HPDE6-E6E7 (cell line): ENCODE measurements at regions not wholly inside any gene's neighbourhood (a gene's known extent, or its start where the extent isn't known, plus 50 kb on each side); places are given as distances from the start of the nearest gene placed in this dataset.

Experiments
- DNase-seq: peaks from one replicate; pipeline ENCODE4 v3.0.0; 2011; ENCODE audit warnings: missing footprints; ENCODE audit errors: extremely low spot score

DNA sequence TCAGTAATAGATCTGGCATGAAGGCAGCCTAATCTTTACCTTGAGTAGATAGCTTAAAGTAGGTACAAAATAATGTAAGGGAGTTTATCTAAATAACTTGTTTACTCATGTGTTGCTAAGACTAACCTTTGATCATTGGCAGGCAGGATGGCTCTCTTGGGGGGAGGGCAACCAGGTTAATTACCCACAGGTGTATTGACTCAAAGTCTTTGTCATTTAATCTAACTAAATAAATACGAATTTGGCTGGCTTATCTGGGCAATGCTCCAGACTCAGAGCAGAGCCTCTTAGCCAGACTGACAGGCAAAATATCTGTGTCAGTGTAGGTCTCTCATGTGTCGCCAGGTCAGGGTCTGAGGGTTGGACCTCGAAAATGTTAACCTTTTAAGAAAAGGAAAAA is 283.4 kb upstream of the KLHL1 start:
- DNase-seq, result no peak

GRCh38 chr13:70390968-70391367 is 282.7 kb upstream of the KLHL1 start:
- no peak for DNase-seq

DNA sequence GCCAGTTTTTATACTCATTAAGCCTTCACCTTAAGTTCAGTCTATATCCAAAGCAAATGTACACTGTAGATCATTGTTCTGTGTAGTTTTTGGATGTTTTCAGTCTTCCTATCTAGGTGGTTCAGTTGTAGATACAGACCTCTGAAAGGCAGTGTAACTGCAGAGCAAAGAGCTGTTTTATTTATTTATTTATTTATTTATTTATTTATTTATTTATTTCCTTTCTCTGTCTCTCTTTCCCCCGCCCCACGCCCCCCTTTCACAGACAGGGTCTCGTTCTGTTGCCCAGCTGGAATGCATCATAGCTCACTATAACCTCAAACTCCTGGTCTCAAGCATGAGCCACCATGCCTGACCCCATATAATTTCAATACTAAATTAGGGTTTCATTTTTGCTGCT is 281.8 kb upstream of the KLHL1 start:
- no peak for DNase-seq

GRCh38 chr13:70388935-70389334 is 280.7 kb upstream of the KLHL1 start:
- DNase-seq, result no peak

DNA sequence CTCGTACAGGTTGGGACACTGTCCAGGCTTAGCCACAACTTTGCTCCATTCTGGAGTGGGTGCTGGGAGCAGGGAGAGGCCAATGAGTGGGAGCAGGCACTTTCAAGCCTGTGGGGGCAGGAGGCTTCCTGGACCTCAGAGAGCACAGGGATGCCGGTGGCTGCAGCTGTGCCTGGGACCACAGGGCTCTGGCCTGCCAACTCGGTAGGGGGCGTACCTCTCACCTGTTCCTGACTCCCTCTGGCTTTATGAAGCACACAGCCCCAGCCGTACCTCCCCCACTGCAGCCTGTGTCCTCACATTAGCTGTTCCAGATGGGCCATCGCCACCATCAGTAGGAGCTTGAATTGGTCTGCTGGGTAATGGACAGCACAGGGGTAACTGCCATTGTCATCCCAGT is 278.7 kb upstream of the KLHL1 start:
- no peak for DNase-seq

DNA sequence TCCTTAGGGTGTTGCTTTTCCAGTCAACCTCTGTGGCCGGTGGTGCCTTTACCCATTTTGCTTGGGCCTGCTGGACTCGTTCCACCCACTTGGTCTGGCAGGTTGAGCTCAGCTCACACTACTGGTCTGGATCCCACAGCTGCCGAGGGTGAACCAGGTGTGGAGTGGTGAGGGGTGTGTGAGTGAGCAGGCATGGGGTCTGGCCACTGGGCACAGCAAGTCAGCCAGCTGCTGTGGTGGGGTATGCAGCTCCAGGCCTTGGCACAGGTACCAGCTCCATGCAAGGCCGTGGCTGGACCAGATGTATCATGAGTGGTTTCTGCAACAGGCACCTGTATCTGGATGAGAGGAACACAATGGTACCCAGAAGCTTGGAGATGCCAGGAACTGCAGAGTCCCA is 277.6 kb upstream of the KLHL1 start:
- no peak for DNase-seq

GRCh38 chr13:70384156-70384555 is 275.9 kb upstream of the KLHL1 start:
- DNase-seq, result no peak

- no peak for DNase-seq
Measured at GRCh38 chr13:70380809-70381208, 272.6 kb upstream of the KLHL1 start.

DNA sequence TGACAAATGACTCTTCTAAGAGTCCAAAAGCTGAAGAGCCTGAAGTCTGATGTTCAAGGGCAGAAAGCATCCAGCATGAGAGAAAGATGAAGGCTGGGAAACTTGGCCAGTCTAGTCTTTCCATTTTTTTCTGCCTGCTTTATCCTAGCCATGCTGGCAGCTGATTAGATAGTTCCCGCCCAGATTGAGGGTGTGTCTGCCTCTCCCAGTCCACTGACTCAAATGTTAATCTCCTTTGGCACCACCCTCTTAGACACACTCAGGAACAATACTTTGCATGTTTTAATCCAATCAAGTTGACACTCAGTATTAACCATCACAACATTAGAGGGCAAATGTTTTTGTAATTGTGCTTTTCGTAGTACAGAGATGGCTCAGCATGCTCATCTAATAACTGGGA is 267.5 kb upstream of the KLHL1 start:
- no peak for DNase-seq

GRCh38 chr13:70370924-70371323 is 262.7 kb upstream of the KLHL1 start:
- DNase-seq, result no peak

DNA sequence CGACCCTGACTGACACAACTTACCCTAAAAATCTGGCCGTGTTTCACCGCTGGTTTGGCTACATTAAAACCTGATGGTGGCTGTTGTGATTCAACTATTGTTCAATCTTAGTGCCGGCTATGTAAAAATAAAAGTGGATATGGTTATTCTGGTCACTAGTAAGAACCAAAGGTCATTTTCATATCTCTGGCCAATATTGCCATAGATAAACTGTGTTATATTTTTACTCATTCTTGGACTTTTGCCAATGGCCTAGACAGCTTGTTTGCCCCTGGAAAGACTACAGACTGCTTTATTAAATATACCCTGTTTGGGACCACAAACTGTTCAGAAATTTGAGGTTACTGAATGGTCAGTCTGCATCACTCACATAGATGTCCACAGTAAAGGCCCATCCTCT is 258.5 kb upstream of the KLHL1 start:
- DNase-seq, result no peak

- DNase-seq, result no peak
Measured at GRCh38 chr13:70363991-70364390, 255.7 kb upstream of the KLHL1 start.

GRCh38 chr13:70362820-70363570 is 254.7 kb upstream of the KLHL1 start:
- DNase-seq, result no peak

DNA sequence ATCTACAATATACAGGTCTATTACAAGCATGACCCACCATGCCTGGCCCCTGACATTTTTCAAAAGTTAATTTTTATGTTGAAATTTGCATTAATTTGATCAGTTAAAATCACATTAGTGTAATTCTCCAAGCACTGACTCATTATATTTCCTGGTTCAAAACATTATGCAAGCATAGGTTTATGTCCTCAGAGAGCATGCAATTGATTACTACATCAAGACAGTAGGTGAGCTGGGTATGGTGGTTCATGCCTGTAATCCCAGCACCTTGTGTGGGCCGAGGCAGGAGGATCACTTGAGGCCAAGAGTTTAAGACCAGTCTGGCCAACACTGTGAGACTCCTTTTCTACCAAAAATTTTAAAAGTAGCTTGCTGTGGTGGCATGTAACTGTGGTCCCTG is 248.8 kb upstream of the KLHL1 start:
- no peak for DNase-seq

- DNase-seq, result no peak
Measured at GRCh38 chr13:70353096-70353495, 244.8 kb upstream of the KLHL1 start.

GRCh38 chr13:70347947-70348620 is 239.8 kb upstream of the KLHL1 start:
- no peak for DNase-seq

GRCh38 chr13:70339738-70340137 is 231.5 kb upstream of the KLHL1 start:
- no peak for DNase-seq

DNA sequence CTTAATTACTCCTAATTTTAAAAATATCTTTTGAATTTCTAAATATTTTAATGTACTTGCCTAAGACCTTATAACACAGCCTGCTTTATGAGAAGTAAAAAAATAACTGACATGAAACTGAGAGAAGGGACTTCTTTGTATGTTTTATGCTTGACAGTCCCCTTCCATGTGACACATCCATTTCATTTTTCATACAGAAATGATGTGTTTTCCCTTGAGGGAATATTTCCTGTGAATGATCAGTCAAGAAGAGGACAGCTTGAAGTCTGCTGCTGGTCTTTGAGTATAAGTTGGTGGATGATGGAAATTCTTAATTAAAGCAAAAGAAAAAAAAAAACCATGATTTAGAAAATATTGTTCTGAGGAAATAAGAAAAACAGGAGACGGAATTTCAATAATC is 230.4 kb upstream of the KLHL1 start:
- no peak for DNase-seq

DNA sequence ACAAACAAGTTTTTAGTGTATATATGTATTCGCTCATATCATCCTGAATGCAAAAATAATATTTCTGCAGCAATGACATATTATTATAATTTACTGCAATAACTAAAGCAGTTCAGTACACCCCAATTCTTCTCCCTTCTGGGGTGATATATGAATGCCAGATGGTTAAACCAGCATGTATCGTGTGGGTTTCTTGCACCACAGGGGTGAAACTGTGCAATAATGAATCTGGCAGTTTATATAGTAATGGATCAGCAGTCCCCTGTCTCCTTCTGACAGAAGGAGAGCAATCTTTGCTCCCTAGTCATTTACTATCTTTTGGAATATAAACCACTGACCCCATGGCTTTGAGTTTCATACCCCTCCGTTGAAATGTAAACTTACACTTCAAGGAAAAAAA is 228.6 kb upstream of the KLHL1 start:
- DNase-seq, result no peak

GRCh38 chr13:70333752-70334151 is 225.5 kb upstream of the KLHL1 start:
- no peak for DNase-seq

GRCh38 chr13:70330697-70331361 is 222.6 kb upstream of the KLHL1 start:
- no peak for DNase-seq

DNA sequence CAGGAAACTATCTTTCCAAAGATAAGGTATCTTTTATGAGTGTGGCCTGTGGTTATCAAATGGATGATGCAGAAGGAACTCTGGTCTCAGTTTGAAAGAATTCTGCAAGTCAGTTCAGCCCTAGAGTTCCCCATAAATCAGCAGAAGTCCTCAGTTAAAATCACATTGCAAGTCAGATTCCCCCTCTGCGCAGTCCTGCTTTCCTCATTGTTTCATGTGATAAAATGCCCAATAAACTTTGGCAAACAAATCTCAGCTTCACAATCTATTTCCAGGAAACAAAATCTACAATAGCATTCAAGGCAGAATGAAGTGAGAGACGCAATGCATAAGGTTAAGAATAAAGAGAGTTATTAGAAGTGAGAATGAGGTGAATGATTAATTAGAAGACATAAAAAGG is 216.3 kb upstream of the KLHL1 start:
- DNase-seq, result no peak

- no peak for DNase-seq
Measured at GRCh38 chr13:70311191-70311590, 202.9 kb upstream of the KLHL1 start.
